Uterus (tissue), 3 donors: ENCODE measurements at regions not wholly inside any gene's neighbourhood (a gene's known extent, or its start where the extent isn't known, plus 50 kb on each side); places are given as distances from the start of the nearest gene placed in this dataset.
"Not testable (repeated sequence)": the region's sequence is repeated elsewhere in the genome, so short reads cannot be mapped to it uniquely, and the experiment has no call there.

ENCODE experiments used
- DNase-seq, 2 donors: peaks; one replicate each; pipeline ENCODE4 v3.0.0-alpha.2; 2019 to 2020
- H3K27ac ChIP-seq, 2 donors: fragments of 200-600 bp; sonication (generic); 1 replicate in 1 of 2; 2 replicates in 1 of 2; pipeline ENCODE4 v1.5.1; 2016 to 2018
- H3K27me3 ChIP-seq, 2 donors: fragments of 200-600 bp; sonication (generic); one replicate each; pipeline ENCODE4 v1.5.1; 2018 to 2019; ENCODE audit warnings: control low read depth in 1 of 2
- H3K36me3 ChIP-seq, 2 donors: fragments of 200-600 bp; sonication (generic); one replicate each; pipeline ENCODE4 v1.5.1; 2019; ENCODE audit warnings: control low read depth in 1 of 2
- H3K4me1 ChIP-seq, 2 donors: fragments of 200-600 bp; sonication (generic); one replicate each; pipeline ENCODE4 v1.5.1; 2018 to 2019; ENCODE audit warnings: control low read depth in 1 of 2
- H3K4me3 ChIP-seq, 2 donors: fragments of 200-600 bp; sonication (generic); 1 replicate in 1 of 2; 2 replicates in 1 of 2; pipeline ENCODE4 v1.5.1; 2018 to 2019; ENCODE audit warnings: mild to moderate bottlenecking in 1 of 2
- H3K9me3 ChIP-seq, 2 donors: fragments of 200-600 bp; sonication (generic); one replicate each; pipeline ENCODE4 v1.5.1; 2019; ENCODE audit warnings: control low read depth in 1 of 2
- POLR2A ChIP-seq, 2 donors: fragments of 450-650 bp; IDR thresholded peaks; one replicate each; pipeline ENCODE4 v1.6.1; 2016; ENCODE audit warnings: antibody characterized with exemption in 2 of 2, mild to moderate bottlenecking in 1 of 2, moderate library complexity in 1 of 2
- intact Hi-C: fragments of 100-400 bp; cut with DNase I; formaldehyde crosslinking; loops from one replicate; pipeline ENCODE4 v1.15.1; 2023; ENCODE audit warnings: low total_unique reads
- TF ChIP-seq, protein P1 (sequence below), 4 experiments: fragments of 200-600 bp in 2 of 4; fragments of 450-650 bp in 2 of 4; sonication (generic) in 2 of 4; IDR thresholded peaks; one replicate each; pipeline ENCODE4 v1.5.1; 2016 to 2019; ENCODE audit warnings: antibody characterized with exemption in 4 of 4, mild to moderate bottlenecking in 2 of 4, moderate library complexity in 1 of 4
- donor health status: DM: yes; HTN: yes; CAD: no.

DNA sequence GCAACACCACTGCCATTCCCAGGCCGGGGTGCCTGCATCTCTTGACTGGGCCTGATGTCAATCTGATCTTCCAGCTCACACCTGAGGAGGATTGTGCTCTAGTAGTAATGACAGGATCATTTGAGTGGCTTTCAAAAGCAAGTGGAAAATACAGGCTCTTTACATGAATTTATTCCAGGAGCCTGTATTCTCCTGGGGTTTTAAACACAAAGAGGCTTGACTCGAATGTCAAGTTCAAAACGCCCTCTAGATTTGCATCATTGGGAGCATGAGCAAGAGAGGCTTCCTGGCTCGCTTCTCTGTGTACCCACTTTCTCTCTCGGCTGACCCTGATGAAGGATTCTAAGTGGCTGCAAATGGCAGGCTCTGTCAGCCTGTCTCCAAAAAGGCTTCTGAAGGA, 199.5 kb upstream of the PUDP start:
- no peak overlapping the region for H3K27ac ChIP-seq
- DNase-seq, result no peak
- H3K36me3 ChIP-seq, result no peaks in the 10 kb centered on the region
- no peaks in the 10 kb centered on the region for H3K9me3 ChIP-seq
- H3K27me3 ChIP-seq, result no peaks in the 10 kb centered on the region
- H3K4me1 ChIP-seq, result no peaks in the 10 kb centered on the region
- intact Hi-C loops, result no loop called here
- TF ChIP-seq, protein P1, sequence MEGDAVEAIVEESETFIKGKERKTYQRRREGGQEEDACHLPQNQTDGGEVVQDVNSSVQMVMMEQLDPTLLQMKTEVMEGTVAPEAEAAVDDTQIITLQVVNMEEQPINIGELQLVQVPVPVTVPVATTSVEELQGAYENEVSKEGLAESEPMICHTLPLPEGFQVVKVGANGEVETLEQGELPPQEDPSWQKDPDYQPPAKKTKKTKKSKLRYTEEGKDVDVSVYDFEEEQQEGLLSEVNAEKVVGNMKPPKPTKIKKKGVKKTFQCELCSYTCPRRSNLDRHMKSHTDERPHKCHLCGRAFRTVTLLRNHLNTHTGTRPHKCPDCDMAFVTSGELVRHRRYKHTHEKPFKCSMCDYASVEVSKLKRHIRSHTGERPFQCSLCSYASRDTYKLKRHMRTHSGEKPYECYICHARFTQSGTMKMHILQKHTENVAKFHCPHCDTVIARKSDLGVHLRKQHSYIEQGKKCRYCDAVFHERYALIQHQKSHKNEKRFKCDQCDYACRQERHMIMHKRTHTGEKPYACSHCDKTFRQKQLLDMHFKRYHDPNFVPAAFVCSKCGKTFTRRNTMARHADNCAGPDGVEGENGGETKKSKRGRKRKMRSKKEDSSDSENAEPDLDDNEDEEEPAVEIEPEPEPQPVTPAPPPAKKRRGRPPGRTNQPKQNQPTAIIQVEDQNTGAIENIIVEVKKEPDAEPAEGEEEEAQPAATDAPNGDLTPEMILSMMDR (IDR thresholded peaks at IDR 0.05), result no peak
- TF ChIP-seq POLR2A (IDR thresholded peaks at IDR 0.05), result no peak
- H3K4me3 ChIP-seq, result no peak overlapping the region

DNA sequence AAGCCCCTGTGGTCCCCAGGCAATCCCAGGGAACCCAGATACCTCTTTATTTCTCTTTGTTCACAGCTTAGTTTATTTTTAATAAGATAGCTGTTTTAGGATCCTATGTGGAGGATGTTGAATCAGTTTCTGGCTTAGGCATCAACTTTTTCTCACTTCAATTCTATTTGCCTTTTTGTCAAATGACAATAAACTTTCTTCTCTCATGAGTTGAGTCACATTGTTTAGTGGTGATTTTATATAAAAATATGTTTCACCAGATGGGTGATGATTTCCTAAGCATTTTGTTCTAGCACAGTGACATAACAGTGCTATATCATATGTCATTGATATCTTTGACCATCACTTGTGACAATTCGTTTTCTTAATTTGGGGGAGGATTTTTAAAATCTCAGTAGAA, 198.1 kb upstream of the PUDP start:
- no peaks in the 10 kb centered on the region for H3K9me3 ChIP-seq
- TF ChIP-seq POLR2A (IDR thresholded peaks at IDR 0.05), result no peak
- TF ChIP-seq, protein P1 (IDR thresholded peaks at IDR 0.05), result no peak
- intact Hi-C loops, result no loop called here

DNA sequence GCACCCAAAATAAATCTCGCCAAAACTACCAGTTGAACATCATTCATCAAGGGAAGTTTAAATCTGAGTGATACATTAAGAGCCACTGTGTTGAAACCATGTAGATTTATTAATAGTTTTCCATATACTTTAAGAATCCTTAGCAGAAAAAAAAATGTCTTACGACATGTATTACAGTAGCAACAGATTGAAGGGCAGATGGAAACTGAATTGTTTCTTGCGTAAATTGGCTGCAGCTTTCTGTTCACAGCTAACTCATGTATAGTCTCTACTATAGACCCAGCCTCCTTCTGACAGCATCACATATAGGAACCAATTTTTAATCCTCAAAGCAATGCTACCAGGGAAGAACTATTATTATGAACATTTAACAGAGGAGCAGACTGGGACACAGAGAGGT, 195.2 kb upstream of the PUDP start:
- no peak for DNase-seq
- Histone ChIP-seq H3K9me3 (no peaks in the 10 kb centered on the region), H3K27ac (no peak overlapping the region), H3K27me3 (no peaks in the 10 kb centered on the region), H3K4me1 (no peaks in the 10 kb centered on the region), H3K36me3 (no peaks in the 10 kb centered on the region), H3K4me3 (no peak overlapping the region)
- intact Hi-C loops, result no loop called here
- TF ChIP-seq POLR2A (IDR thresholded peaks at IDR 0.05), result no peak
- TF ChIP-seq, protein P1 (IDR thresholded peaks at IDR 0.05), result no peak

More for the DNA sequence above, 198.1 kb upstream of the PUDP start:
- Histone ChIP-seq H3K4me1 (no peaks in the 10 kb centered on the region), H3K36me3 (no peaks in the 10 kb centered on the region), H3K27me3 (no peaks in the 10 kb centered on the region), H3K4me3 (no peak overlapping the region), H3K27ac (no peak overlapping the region)
- DNase-seq, result no peak

DNA sequence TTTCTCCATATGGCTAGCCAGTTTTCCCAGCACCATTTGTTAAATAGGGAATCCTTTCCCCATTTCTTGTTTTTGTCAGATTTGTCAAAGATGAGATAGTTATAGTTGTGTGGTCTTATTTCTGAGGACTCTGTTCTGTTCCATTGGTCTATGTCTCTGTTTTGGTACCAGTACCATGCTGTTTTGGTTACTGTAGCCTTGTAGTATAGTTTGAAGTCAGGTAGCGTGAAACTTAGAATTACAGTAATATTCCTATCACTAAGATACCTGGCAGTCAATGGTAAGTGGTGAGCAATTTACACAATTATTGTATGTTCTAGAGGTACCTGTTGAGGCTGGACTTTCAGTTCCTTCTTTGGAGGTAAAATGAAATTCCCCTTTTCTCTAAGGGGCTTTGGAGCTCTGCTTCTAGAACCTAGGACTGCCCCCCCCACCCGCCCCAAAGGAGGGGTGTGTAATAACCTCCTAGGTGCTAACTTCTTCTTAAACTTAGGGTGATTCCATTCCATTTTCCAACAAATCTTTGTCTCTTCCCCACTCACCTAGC, 187.9 kb upstream of the PUDP start:
- DNase-seq, H3K4me3 ChIP-seq, H3K4me1 ChIP-seq, H3K27me3 ChIP-seq, H3K36me3 ChIP-seq, H3K9me3 ChIP-seq, H3K27ac ChIP-seq, intact Hi-C loops: not testable (repeated sequence)

DNA sequence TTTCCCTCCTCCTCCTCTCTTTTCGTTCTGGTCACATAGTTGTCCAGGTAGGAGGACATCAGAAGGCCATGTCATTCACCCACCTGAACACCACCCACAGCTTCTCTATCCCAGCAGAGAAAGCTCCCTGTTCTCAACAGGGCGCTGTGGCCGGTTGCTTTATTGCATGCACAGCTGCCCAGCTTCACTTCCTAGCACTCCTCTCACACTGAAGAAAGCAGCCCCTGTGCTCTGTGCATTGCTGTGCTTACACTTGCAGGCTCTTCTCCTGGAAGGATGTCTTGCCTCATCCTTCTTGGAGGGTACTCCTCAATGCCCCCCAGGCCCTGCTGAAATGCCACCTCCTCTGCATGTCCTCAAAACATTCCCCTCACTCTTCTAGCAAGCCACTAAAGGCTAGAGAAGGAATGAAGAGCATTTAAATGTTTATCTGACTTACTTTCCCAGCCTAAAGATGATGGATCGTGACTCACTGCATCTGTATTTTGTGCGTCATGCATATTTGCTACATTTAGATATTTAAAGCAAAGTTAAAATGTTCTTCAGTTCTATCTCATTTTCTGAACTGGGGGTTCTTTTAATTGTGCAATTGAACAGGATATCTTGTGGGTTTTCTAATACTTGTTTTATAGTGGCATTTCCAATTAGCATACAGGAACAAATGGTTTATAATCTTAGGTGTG, 186.4 kb upstream of the PUDP start:
- H3K9me3 ChIP-seq, result no peaks in the 10 kb centered on the region
- DNase-seq, result no peak
- intact Hi-C loops, result no loop called here
- no peaks in the 10 kb centered on the region for H3K4me1 ChIP-seq
- no peak overlapping the region for H3K27ac ChIP-seq
- no peaks in the 10 kb centered on the region for H3K27me3 ChIP-seq
- no peak overlapping the region for H3K4me3 ChIP-seq
- no peaks in the 10 kb centered on the region for H3K36me3 ChIP-seq
- TF ChIP-seq POLR2A (IDR thresholded peaks at IDR 0.05), result no peak
- TF ChIP-seq, protein P1 (IDR thresholded peaks at IDR 0.05), result no peak
